K562 (cell line): ENCODE measurements at regions not wholly inside any gene's neighbourhood (a gene's known extent, or its start where the extent isn't known, plus 50 kb on each side); places are given as distances from the start of the nearest gene placed in this dataset.

Source experiments
- CTCF ChIP-seq, 3 experiments: IDR thresholded peaks in 2 of 3; conservative IDR thresholded peaks in 1 of 3; 2 replicates each; pipeline ENCODE4 v1.5.1; 2011 to 2012; ENCODE audit warnings: low read length in 3 of 3, mild to moderate bottlenecking in 3 of 3, control low read depth in 2 of 3, improper control_type of control experiment in 1 of 3, inconsistent platforms in 1 of 3, low read depth in 1 of 3, mixed read lengths in 1 of 3, moderate library complexity in 1 of 3; ENCODE audit not compliant: insufficient read depth in 2 of 3
- POLR2A ChIP-seq: fragments of 450-650 bp; conservative IDR thresholded peaks from 2 replicates; pipeline ENCODE4 v1.6.1; 2016
- RAD51 ChIP-seq: fragments of 450-650 bp; IDR thresholded peaks from 2 replicates; pipeline ENCODE4 v1.7.1; 2016; ENCODE audit warnings: low read depth, mild to moderate bottlenecking, borderline replicate concordance

GRCh38 chr13:27857282-27857681, 62.5 kb upstream of the PDX1 start:
- no peak for TF ChIP-seq CTCF (IDR thresholded peaks at IDR 0.05 in 2 of 3, conservative IDR thresholded peaks at IDR 0.05 in 1 of 3; ENCODE audit: insufficient read depth in 2 of 3, low read depth in 1 of 3, low read length in 3 of 3)
- no peak for TF ChIP-seq RAD51
- TF ChIP-seq POLR2A = no peak
